ENCODE measurements at regions not wholly inside any gene's neighbourhood (a gene's known extent, or its start where the extent isn't known, plus 50 kb on each side); places are given as distances from the start of the nearest gene placed in this dataset.

DNA sequence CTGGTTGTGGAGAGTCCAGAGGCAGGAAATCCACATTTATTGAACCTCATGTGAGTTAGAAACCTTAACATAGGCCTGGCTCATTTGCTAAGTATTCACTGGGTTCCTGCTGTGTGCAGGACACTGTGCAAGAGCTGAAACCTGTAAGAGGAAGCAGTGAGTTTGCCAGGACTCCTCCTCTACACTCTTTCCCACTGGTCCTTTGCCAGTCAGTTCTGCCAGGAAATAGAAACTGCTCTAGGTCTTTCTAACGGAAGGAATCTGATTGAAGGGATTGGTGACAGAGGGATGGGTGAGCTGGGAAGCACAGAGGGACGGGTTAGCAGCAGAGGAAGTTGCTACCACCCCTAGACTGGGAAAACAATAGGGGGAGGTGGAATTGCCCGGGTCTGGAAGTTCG, 234.2 kb upstream of the ECI2 start:
- intact Hi-C loops (cut with micrococcal nuclease; ENCODE audit: unreplicated experiment), result no loop called here
- Histone ChIP-seq H3K4me2 (ENCODE audit: low read length) (no peak overlapping the region), H3K27ac (ENCODE audit: low read depth, low read length, poor library complexity, severe bottlenecking) (no peak overlapping the region), H3K9me2 (ENCODE audit: insufficient read depth, low read length) (no peaks in the 10 kb centered on the region), H3K4me1 (ENCODE audit: insufficient read depth, low read length, poor library complexity, severe bottlenecking) (no peaks in the 10 kb centered on the region), H2AFZ (ENCODE audit: low read length) (no peak overlapping the region), H3K9me3 (ENCODE audit: low read length) (no peaks in the 10 kb centered on the region), H3K4me3 (ENCODE audit: low read depth, low read length, poor library complexity, severe bottlenecking) (no peak overlapping the region), H3K36me3 (ENCODE audit: insufficient read depth, low read length) (no peaks in the 10 kb centered on the region), H3K79me2 (ENCODE audit: insufficient read depth, low read depth, low read length) (no peaks in the 10 kb centered on the region), H4K20me1 (ENCODE audit: insufficient read depth, low read length) (no peaks in the 10 kb centered on the region)
- ChIA-PET POLR2A (no interaction called here), CTCF (ENCODE audit: unreplicated experiment) (no interaction called here)
- TF ChIP-seq EZH2phosphoT487 (IDR thresholded peaks at IDR 0.05; ENCODE audit: borderline replicate concordance, low read depth, low read length), result no peak
- TF ChIP-seq, protein P1, sequence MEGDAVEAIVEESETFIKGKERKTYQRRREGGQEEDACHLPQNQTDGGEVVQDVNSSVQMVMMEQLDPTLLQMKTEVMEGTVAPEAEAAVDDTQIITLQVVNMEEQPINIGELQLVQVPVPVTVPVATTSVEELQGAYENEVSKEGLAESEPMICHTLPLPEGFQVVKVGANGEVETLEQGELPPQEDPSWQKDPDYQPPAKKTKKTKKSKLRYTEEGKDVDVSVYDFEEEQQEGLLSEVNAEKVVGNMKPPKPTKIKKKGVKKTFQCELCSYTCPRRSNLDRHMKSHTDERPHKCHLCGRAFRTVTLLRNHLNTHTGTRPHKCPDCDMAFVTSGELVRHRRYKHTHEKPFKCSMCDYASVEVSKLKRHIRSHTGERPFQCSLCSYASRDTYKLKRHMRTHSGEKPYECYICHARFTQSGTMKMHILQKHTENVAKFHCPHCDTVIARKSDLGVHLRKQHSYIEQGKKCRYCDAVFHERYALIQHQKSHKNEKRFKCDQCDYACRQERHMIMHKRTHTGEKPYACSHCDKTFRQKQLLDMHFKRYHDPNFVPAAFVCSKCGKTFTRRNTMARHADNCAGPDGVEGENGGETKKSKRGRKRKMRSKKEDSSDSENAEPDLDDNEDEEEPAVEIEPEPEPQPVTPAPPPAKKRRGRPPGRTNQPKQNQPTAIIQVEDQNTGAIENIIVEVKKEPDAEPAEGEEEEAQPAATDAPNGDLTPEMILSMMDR (conservative IDR thresholded peaks at IDR 0.05; ENCODE audit: low read length), result no peak
- no TSS peak for BruUV-seq (replicated peaks)
- no peak for DNase-seq (ENCODE audit: low spot score)

DNA sequence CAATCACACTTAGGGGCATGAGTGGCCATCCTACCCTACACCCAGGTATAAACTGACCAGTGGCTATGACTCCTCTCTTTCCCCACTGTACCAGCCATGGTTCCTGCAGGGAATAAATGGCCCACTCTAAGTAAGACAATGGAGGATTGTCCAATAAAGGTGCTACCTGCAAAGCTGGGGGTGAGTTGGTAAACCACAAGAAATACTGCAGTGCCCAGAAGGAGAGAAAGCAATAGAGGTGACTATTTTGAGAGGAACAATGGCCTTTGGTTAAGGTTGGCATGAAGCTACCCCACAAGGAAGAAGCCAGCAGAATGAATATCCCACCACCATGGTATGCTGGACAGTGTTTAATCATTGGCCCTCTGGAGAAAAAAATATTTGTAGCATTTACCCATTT, 233.3 kb upstream of the ECI2 start:
- CTCF ChIA-PET (ENCODE audit: unreplicated experiment), result no interaction called here
- no peaks in the 10 kb centered on the region for H3K4me1 ChIP-seq (ENCODE audit: insufficient read depth, low read length, poor library complexity, severe bottlenecking)
- no peak for DNase-seq (ENCODE audit: low spot score)
- H3K27ac ChIP-seq (ENCODE audit: low read depth, low read length, poor library complexity, severe bottlenecking), result no peak overlapping the region
- no peaks in the 10 kb centered on the region for H3K9me2 ChIP-seq (ENCODE audit: insufficient read depth, low read length)
- H2AFZ ChIP-seq (ENCODE audit: low read length), result no peak overlapping the region
- no peaks in the 10 kb centered on the region for H3K9me3 ChIP-seq (ENCODE audit: low read length)
- POLR2A ChIA-PET, result no interaction called here
- no peak overlapping the region for H3K4me3 ChIP-seq (ENCODE audit: low read depth, low read length, poor library complexity, severe bottlenecking)
- TF ChIP-seq, protein P1 (conservative IDR thresholded peaks at IDR 0.05; ENCODE audit: low read length), result no peak
- no peak for TF ChIP-seq EZH2phosphoT487 (IDR thresholded peaks at IDR 0.05; ENCODE audit: borderline replicate concordance, low read depth, low read length)
- H4K20me1 ChIP-seq (ENCODE audit: insufficient read depth, low read length), result no peaks in the 10 kb centered on the region
- no TSS peak for BruUV-seq (replicated peaks)
- no peaks in the 10 kb centered on the region for H3K36me3 ChIP-seq (ENCODE audit: insufficient read depth, low read length)
- H3K79me2 ChIP-seq (ENCODE audit: insufficient read depth, low read depth, low read length), result no peaks in the 10 kb centered on the region
- no peak overlapping the region for H3K4me2 ChIP-seq (ENCODE audit: low read length)
- intact Hi-C loops (cut with micrococcal nuclease; ENCODE audit: unreplicated experiment), result no loop called here

DNA sequence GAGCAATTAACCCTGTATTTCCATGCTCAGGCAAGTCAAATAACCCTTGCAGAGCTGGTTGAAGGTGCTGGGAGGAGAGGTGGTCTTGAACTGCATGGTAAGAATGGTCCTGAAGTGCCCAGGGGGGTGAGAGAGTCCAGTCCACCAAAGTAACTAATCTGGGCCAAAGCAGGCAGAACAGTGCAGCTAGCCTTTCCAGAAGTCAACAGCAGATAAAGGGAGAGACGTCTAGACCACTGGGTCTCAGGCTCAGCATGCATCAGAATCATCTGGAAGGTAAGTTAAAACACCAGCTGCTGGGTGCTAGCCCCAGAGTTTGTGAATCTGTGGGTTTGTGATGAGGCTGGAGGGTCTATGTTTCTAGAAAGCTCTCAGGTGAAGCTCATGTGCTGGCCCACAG, 232.3 kb upstream of the ECI2 start:
- no peak overlapping the region for H3K4me2 ChIP-seq (ENCODE audit: low read length)
- ChIA-PET CTCF (ENCODE audit: unreplicated experiment) (no interaction called here), POLR2A (interaction anchor here (0.7 kb wide), 1 partner anchor 28 kb away, joined by 3 read pairs; no protein-coding TSS in a partner anchor)
- DNase-seq (ENCODE audit: low spot score), result no peak
- no peak overlapping the region for H2AFZ ChIP-seq (ENCODE audit: low read length)
- H3K79me2 ChIP-seq (ENCODE audit: insufficient read depth, low read depth, low read length), result no peaks in the 10 kb centered on the region
- H3K4me3 ChIP-seq (ENCODE audit: low read depth, low read length, poor library complexity, severe bottlenecking), result no peak overlapping the region
- no peaks in the 10 kb centered on the region for H3K36me3 ChIP-seq (ENCODE audit: insufficient read depth, low read length)
- no peak for TF ChIP-seq EZH2phosphoT487 (IDR thresholded peaks at IDR 0.05; ENCODE audit: borderline replicate concordance, low read depth, low read length)
- TF ChIP-seq, protein P1 (conservative IDR thresholded peaks at IDR 0.05; ENCODE audit: low read length), result no peak
- no peaks in the 10 kb centered on the region for H4K20me1 ChIP-seq (ENCODE audit: insufficient read depth, low read length)
- H3K9me2 ChIP-seq (ENCODE audit: insufficient read depth, low read length), result no peaks in the 10 kb centered on the region
- no peaks in the 10 kb centered on the region for H3K4me1 ChIP-seq (ENCODE audit: insufficient read depth, low read length, poor library complexity, severe bottlenecking)
- H3K9me3 ChIP-seq (ENCODE audit: low read length), result no peaks in the 10 kb centered on the region
- no TSS peak for BruUV-seq (replicated peaks)
- intact Hi-C loops (cut with micrococcal nuclease; ENCODE audit: unreplicated experiment), result no loop called here
- H3K27ac ChIP-seq (ENCODE audit: low read depth, low read length, poor library complexity, severe bottlenecking), result no peak overlapping the region
